ENCODE measurements at regions not wholly inside any gene's neighbourhood (a gene's known extent, or its start where the extent isn't known, plus 50 kb on each side); places are given as distances from the start of the nearest gene placed in this dataset.

GRCh38 chr3:191634902-191635301, 173.9 kb downstream of the PYDC2 start:
- H3K4me3 ChIP-seq, result no peak overlapping the region
- no peaks in the 10 kb centered on the region for H3K36me3 ChIP-seq
- no peaks in the 10 kb centered on the region for H3K27me3 ChIP-seq (replicated peaks in 1 of 7)
- TF ChIP-seq POLR2AphosphoS5 (IDR thresholded peaks at IDR 0.05) (no peak), POLR2A (IDR thresholded peaks at IDR 0.05) (no peak), CTCF (IDR thresholded peaks at IDR 0.05 in 8 of 11, conservative IDR thresholded peaks at IDR 0.05 in 3 of 11) (no peak)
- 66 to 81% (median 77%) methylated on average over 1 of the region's 1 CpG for WGBS, 5 donors
- H3K27ac ChIP-seq, result no peak overlapping the region
- H3K4me1 ChIP-seq, result no peaks in the 10 kb centered on the region
- H3K9me3 ChIP-seq, result peaks cover 0 to 6% (median 0%) of the 10 kb centered on the region in 8 donors
- no peak for DNase-seq
- intact Hi-C loops (cut with DNase I; ENCODE audit: low total_unique reads), result no loop called here

GRCh38 chr3:191637611-191638010, 176.6 kb downstream of the PYDC2 start:
- Histone ChIP-seq H3K9me3 (peaks cover 0 to 6% (median 0%) of the 10 kb centered on the region in 8 donors), H3K27me3 (replicated peaks in 1 of 7) (no peaks in the 10 kb centered on the region)
- no peak for DNase-seq

DNA sequence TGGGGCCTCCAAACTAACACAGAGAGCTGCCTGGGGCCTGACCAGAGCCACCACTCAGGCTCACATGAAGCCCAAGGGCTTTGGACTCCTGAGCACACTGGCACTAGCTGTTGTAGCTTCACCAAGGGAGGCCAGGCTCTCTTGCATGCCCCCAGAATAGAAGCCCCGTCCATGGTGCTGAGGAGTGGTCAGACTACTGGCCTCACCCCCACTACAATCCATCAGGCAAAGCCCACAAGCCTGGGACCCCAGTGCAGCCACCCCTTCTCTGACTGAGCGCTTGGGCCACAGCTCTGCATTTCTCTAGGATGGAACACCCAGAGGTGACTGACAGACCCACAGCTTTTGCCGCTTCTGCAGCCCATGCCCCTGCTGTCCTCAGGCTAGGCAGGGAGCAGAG, 180.8 kb downstream of the PYDC2 start:
- Histone ChIP-seq H3K4me3 (no peak overlapping the region), H3K9me3 (peaks cover 0 to 30% (median 13%) of the 10 kb centered on the region in 8 donors), H3K27me3 (replicated peaks in 1 of 7) (no peaks in the 10 kb centered on the region), H3K27ac (no peak overlapping the region), H3K4me1 (no peaks in the 10 kb centered on the region), H3K36me3 (no peaks in the 10 kb centered on the region)
- DNase-seq, result no peak
- WGBS, 5 donors, result 79 to 91% (median 86%) methylated on average over 2 to 3 of the region's 3 CpGs
- no peak for TF ChIP-seq CTCF (IDR thresholded peaks at IDR 0.05 in 8 of 11, conservative IDR thresholded peaks at IDR 0.05 in 3 of 11)
- TF ChIP-seq POLR2A (IDR thresholded peaks at IDR 0.05), result no peak
- TF ChIP-seq POLR2AphosphoS5 (IDR thresholded peaks at IDR 0.05), result no peak
- intact Hi-C loops (cut with DNase I; ENCODE audit: low total_unique reads), result no loop called here

More at GRCh38 chr3:191637611-191638010, 176.6 kb downstream of the PYDC2 start:
- intact Hi-C loops (cut with DNase I; ENCODE audit: low total_unique reads), result no loop called here
- H3K27ac ChIP-seq, result no peak overlapping the region
- no peak overlapping the region for H3K4me3 ChIP-seq
- TF ChIP-seq POLR2AphosphoS5 (IDR thresholded peaks at IDR 0.05), result no peak
- TF ChIP-seq CTCF (IDR thresholded peaks at IDR 0.05 in 8 of 11, conservative IDR thresholded peaks at IDR 0.05 in 3 of 11), result no peak
- no peak for TF ChIP-seq POLR2A (IDR thresholded peaks at IDR 0.05)
- H3K36me3 ChIP-seq, result no peaks in the 10 kb centered on the region
- no peaks in the 10 kb centered on the region for H3K4me1 ChIP-seq

- no peaks in the 10 kb centered on the region for H3K4me1 ChIP-seq
- no peaks in the 10 kb centered on the region for H3K27me3 ChIP-seq (replicated peaks in 1 of 7)
- no peaks in the 10 kb centered on the region for H3K36me3 ChIP-seq
- intact Hi-C loops (cut with DNase I; ENCODE audit: low total_unique reads), result no loop called here
- DNase-seq, result no peak
- H3K27ac ChIP-seq, result no peak overlapping the region
- peaks cover 0 to 30% (median 14%) of the 10 kb centered on the region in 8 donors for H3K9me3 ChIP-seq
- 91 to 100% (median 95%) methylated on average over 2 of the region's 2 CpGs for WGBS, 5 donors
- TF ChIP-seq CTCF (IDR thresholded peaks at IDR 0.05 in 8 of 11, conservative IDR thresholded peaks at IDR 0.05 in 3 of 11) (no peak), POLR2A (IDR thresholded peaks at IDR 0.05) (no peak), POLR2AphosphoS5 (IDR thresholded peaks at IDR 0.05) (no peak)
- H3K4me3 ChIP-seq, result no peak overlapping the region
These were observed 183.3 kb downstream of the PYDC2 start for GRCh38 chr3:191644291-191644690.

Data from spleen (tissue), 11 donors.